T-helper 1 cell treated with Interleukin-12 subunit alpha and Interleukin-12 subunit beta and Interleukin-4 antibody, amounts not matched to agents 30 ng/mL and 1 ng/mL, for 36 hours (primary cell): ENCODE measurements at regions not wholly inside any gene's neighbourhood (a gene's known extent, or its start where the extent isn't known, plus 50 kb on each side); places are given as distances from the start of the nearest gene placed in this dataset.
"Not testable (repeated sequence)": the region's sequence is repeated elsewhere in the genome, so short reads cannot be mapped to it uniquely, and the experiment has no call there.

Experiments
- intact Hi-C: fragments of 100-400 bp; cut with micrococcal nuclease; formaldehyde crosslinking; loops from one replicate; pipeline ENCODE4 v1.15.1; 2024

GRCh38 chr16:59665618-59666220 lies 931.6 kb upstream of the GOT2 start:
- intact Hi-C loops = no loop called here

- intact Hi-C loops = no loop called here
Measured at GRCh38 chr16:59658572-59658971, 924.5 kb upstream of the GOT2 start.

- intact Hi-C loops = no loop called here
Measured at GRCh38 chr16:59655031-59655430, 920.9 kb upstream of the GOT2 start.

- intact Hi-C loops = no loop called here
Measured at GRCh38 chr16:59654455-59654854, 920.3 kb upstream of the GOT2 start.

- intact Hi-C loops = no loop called here
Measured at GRCh38 chr16:59651662-59652061, 917.5 kb upstream of the GOT2 start.

- intact Hi-C loops = no loop called here
Measured at GRCh38 chr16:59645194-59645593, 911.1 kb upstream of the GOT2 start.

- intact Hi-C loops = no loop called here
Measured at GRCh38 chr16:59635674-59636073, 901.6 kb upstream of the GOT2 start.

- intact Hi-C loops = no loop called here
Measured at GRCh38 chr16:59634951-59635350, 900.8 kb upstream of the GOT2 start.

- intact Hi-C loops = no loop called here
Measured at GRCh38 chr16:59634004-59634579, 900.0 kb upstream of the GOT2 start.

GRCh38 chr16:59632276-59632855 lies 898.2 kb upstream of the GOT2 start:
- intact Hi-C loops = no loop called here

GRCh38 chr16:59624381-59624780 lies 890.3 kb upstream of the GOT2 start:
- intact Hi-C loops = not testable (repeated sequence)

GRCh38 chr16:59614466-59615240 lies 880.5 kb upstream of the GOT2 start:
- intact Hi-C loops = no loop called here

- intact Hi-C loops = not testable (repeated sequence)
Measured at GRCh38 chr16:59612910-59613620, 878.9 kb upstream of the GOT2 start.

GRCh38 chr16:59612094-59612493 lies 878.0 kb upstream of the GOT2 start:
- intact Hi-C loops = no loop called here

- intact Hi-C loops = no loop called here
Measured at GRCh38 chr16:59611556-59611955, 877.4 kb upstream of the GOT2 start.

- intact Hi-C loops = no loop called here
Measured at GRCh38 chr16:59605706-59606105, 871.6 kb upstream of the GOT2 start.

GRCh38 chr16:59604354-59604753 lies 870.2 kb upstream of the GOT2 start:
- intact Hi-C loops = no loop called here

- intact Hi-C loops = no loop called here
Measured at GRCh38 chr16:59601452-59601851, 867.3 kb upstream of the GOT2 start.

GRCh38 chr16:59597269-59597668 lies 863.2 kb upstream of the GOT2 start:
- intact Hi-C loops = no loop called here

- intact Hi-C loops = no loop called here
Measured at GRCh38 chr16:59596693-59597092, 862.6 kb upstream of the GOT2 start.

GRCh38 chr16:59593194-59593661 lies 859.1 kb upstream of the GOT2 start:
- intact Hi-C loops = no loop called here

- intact Hi-C loops = no loop called here
Measured at GRCh38 chr16:59591480-59591879, 857.4 kb upstream of the GOT2 start.
